NCI-H1417 (cell line): ENCODE measurements at regions not wholly inside any gene's neighbourhood (a gene's known extent, or its start where the extent isn't known, plus 50 kb on each side); places are given as distances from the start of the nearest gene placed in this dataset.

Experiments
- DNase-seq, 3 experiments: peaks; one replicate each; lab custom pipeline; 2025; lab: John Stamatoyannopoulos, UW

- no peak for DNase-seq
Measured at GRCh38 chr2:14684516-14684915, 52.0 kb downstream of the LRATD1 start.

- DNase-seq = no peak
Measured at GRCh38 chr2:14690926-14691325, 58.4 kb downstream of the LRATD1 start.

GRCh38 chr2:14693874-14694273, 61.4 kb downstream of the LRATD1 start:
- DNase-seq = no peak

GRCh38 chr2:14700753-14701152, 68.2 kb downstream of the LRATD1 start:
- no peak for DNase-seq

- DNase-seq = no peak
Measured at GRCh38 chr2:14702258-14702657, 69.7 kb downstream of the LRATD1 start.

GRCh38 chr2:14706201-14706600, 73.7 kb downstream of the LRATD1 start:
- DNase-seq = no peak

- no peak for DNase-seq
Measured at GRCh38 chr2:14712111-14712510, 79.6 kb downstream of the LRATD1 start.

GRCh38 chr2:14713248-14713647, 80.7 kb downstream of the LRATD1 start:
- DNase-seq = no peak

GRCh38 chr2:14715600-14715999, 83.1 kb downstream of the LRATD1 start:
- no peak for DNase-seq

- DNase-seq = no peak
Measured at GRCh38 chr2:14716319-14716718, 83.8 kb downstream of the LRATD1 start.

GRCh38 chr2:14717131-14717530, 84.6 kb downstream of the LRATD1 start:
- DNase-seq = no peak

GRCh38 chr2:14720319-14720718, 87.8 kb downstream of the LRATD1 start:
- DNase-seq = no peak

- no peak for DNase-seq
Measured at GRCh38 chr2:14720739-14721138, 88.2 kb downstream of the LRATD1 start.

- peak in 1 of 3 experiments; percentile 14 for DNase-seq
Measured at GRCh38 chr2:14722904-14723570, 90.5 kb downstream of the LRATD1 start.

GRCh38 chr2:14723684-14724083, 91.2 kb downstream of the LRATD1 start:
- DNase-seq = no peak

GRCh38 chr2:14735696-14736095, 103.2 kb downstream of the LRATD1 start:
- DNase-seq = no peak

- DNase-seq = no peak
Measured at GRCh38 chr2:14737201-14737600, 104.7 kb downstream of the LRATD1 start.

GRCh38 chr2:14743861-14744260, 111.3 kb downstream of the LRATD1 start:
- no peak for DNase-seq

- DNase-seq = no peak
Measured at GRCh38 chr2:14745288-14746076, 113.0 kb downstream of the LRATD1 start.

- no peak for DNase-seq
Measured at GRCh38 chr2:14746133-14746532, 113.6 kb downstream of the LRATD1 start.

- DNase-seq = no peak
Measured at GRCh38 chr2:14747447-14747846, 114.9 kb downstream of the LRATD1 start.

GRCh38 chr2:14749884-14750283, 117.4 kb downstream of the LRATD1 start:
- DNase-seq = no peak

GRCh38 chr2:14750433-14750832, 117.9 kb downstream of the LRATD1 start:
- DNase-seq = no peak

GRCh38 chr2:14751581-14751980, 119.1 kb downstream of the LRATD1 start:
- DNase-seq = peak in 2 of 3 experiments; percentile 15 to 57
